VCaP (cell line): ENCODE measurements at regions not wholly inside any gene's neighbourhood (a gene's known extent, or its start where the extent isn't known, plus 50 kb on each side); places are given as distances from the start of the nearest gene placed in this dataset.

ENCODE experiments used
- H3K27ac ChIP-seq: fragments of 450-650 bp; 2 replicates; pipeline ENCODE4 v1.5.1; 2017
- TF ChIP-seq, protein P1 (sequence below): fragments of 450-650 bp; conservative IDR thresholded peaks from 2 replicates; pipeline ENCODE4 v1.5.1; 2017; ENCODE audit warnings: mild to moderate bottlenecking, moderate library complexity

GRCh38 chr5:174335682-174336364, 290.3 kb downstream of the NSG2 start:
- TF ChIP-seq, protein P1, sequence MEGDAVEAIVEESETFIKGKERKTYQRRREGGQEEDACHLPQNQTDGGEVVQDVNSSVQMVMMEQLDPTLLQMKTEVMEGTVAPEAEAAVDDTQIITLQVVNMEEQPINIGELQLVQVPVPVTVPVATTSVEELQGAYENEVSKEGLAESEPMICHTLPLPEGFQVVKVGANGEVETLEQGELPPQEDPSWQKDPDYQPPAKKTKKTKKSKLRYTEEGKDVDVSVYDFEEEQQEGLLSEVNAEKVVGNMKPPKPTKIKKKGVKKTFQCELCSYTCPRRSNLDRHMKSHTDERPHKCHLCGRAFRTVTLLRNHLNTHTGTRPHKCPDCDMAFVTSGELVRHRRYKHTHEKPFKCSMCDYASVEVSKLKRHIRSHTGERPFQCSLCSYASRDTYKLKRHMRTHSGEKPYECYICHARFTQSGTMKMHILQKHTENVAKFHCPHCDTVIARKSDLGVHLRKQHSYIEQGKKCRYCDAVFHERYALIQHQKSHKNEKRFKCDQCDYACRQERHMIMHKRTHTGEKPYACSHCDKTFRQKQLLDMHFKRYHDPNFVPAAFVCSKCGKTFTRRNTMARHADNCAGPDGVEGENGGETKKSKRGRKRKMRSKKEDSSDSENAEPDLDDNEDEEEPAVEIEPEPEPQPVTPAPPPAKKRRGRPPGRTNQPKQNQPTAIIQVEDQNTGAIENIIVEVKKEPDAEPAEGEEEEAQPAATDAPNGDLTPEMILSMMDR, result no peak
- no peak overlapping the region for H3K27ac ChIP-seq

DNA sequence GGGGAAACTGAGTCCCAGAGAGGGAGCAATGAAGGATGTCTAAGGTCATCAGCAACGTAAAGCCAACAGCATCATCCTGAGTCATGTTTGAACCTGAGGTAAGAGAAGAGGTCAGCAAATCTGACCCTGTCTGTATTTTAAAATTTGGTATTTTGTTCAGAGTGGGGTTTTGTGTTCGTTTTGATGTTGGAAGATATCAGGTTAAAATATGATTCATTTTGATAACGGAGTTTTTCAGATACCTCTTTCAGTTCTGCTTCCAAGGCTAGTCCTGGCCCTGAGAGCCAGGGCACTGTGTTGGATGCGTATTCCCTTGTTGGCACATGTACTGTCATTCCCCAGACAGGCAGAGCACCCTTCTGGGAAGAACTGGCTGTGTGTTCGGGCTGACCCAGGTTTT, 291.0 kb downstream of the NSG2 start:
- TF ChIP-seq, protein P1, result no peak
- no peak overlapping the region for H3K27ac ChIP-seq

DNA sequence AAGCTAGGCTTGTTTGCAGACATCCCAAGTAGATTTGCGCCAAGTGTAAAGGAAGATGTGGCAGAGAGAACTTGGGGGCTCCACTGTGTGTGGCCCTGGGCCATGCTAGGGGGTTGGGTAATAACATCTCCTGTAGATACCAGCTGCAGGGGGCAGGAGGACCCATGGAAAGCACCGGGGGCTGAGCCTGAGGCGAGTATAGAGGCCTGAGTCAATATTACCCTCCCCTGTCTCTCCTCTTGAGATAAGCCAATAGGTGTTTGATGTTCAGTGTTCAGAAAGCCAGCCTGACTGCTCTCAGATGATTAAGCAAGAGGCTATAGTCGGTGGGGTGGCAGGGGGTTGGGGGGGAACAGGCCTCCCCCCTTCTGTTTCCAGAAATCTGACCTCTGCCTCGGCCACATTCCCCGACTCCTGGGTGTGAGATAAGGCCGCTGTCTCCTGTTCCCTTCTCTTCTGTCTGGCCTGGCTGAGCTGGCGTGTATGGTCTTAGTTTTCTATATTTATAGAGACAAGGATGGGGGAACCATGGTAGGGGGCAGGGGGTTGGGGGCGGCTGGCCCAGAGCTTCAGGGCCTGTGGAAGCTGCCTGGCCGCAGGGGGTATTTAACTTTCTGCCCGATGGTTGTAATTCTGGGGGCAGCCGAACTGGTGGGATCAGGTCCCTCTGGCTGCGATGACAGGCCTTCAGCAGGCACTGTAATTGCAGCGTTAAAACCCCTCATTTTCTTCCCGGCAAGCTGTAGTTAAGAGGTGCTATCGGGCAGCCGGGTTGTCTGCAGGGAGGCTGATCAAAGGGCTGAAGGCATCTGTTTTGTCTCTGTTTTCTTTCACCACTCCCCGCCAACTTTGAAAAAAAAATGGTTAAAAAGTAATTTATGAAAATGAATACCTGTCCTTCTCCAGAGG, 292.0 kb downstream of the NSG2 start:
- TF ChIP-seq, protein P1, result no peak
- H3K27ac ChIP-seq, result no peak overlapping the region

DNA sequence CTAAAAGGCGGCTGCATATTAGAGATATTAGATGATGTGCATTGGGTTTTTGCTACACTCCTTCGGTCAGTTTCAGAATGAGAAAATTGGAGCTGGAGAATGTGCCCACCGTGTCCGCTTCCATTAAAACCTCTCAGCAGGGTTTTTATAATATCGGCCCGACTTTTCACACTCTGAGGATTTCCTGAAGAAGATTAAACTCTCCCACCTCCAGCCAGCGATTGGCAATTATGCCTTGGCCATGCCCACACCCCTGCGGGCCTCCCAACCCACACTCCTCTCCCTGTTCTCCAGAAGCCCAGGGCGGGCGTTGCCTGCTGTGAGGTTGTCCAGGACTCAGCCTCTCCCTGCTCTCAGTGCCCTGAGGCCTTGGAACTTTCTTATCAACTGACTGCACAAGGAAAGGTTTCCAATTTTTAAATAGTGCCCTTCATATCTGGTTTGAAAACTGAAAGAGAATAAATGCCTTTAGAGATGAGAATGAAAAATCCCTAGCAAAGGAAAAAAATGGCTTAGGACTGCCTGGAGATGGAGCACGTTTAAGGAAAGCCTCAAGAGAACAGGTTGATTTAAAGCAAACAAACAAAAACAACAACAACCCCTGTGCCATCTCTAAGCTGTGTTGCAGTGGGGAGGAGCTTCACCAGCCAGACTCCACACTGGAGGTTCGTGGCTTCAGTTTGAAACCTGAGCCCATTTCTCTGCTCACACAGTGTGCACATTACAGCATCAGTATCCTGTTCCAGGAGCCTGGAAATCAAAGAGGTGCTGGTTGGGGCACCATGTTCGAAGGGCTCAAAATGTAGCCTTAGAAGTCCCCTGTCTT, 292.9 kb downstream of the NSG2 start:
- TF ChIP-seq, protein P1, result no peak
- H3K27ac ChIP-seq, result no peak overlapping the region

- no peak overlapping the region for H3K27ac ChIP-seq
- TF ChIP-seq, protein P1, result no peak
Observed at GRCh38 chr5:174339130-174339529, 293.6 kb downstream of the NSG2 start.

- TF ChIP-seq, protein P1, result no peak
- no peak overlapping the region for H3K27ac ChIP-seq
Observed at GRCh38 chr5:174340226-174340625, 294.7 kb downstream of the NSG2 start.

DNA sequence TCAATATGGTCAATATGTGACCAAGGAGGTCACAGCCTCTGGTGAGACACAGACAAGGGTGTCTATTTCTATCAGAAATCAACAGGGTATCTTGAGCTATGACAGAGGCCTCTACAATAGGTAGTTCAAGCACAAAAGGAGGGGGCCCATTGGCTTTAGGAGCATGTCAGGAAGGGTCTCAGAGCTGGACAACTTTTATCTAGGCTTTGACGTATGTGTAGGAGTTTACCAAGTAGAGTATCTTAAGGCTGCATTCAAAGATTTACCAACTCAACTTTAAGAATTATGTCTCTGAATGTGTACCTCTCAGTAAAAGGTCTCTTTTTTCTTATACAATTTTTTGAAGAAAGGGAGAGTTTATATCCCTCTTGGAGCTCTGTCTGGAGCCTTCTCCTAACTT, 297.2 kb downstream of the NSG2 start:
- no peak overlapping the region for H3K27ac ChIP-seq
- TF ChIP-seq, protein P1, result no peak
